Epidermal melanocyte (primary cell): ENCODE measurements at regions not wholly inside any gene's neighbourhood (a gene's known extent, or its start where the extent isn't known, plus 50 kb on each side); places are given as distances from the start of the nearest gene placed in this dataset.

Experiments
- DNase-seq: peaks from one replicate; pipeline ENCODE4 v3.0.0; 2011; ENCODE audit warnings: low spot score; ENCODE audit not compliant: insufficient read length

DNA sequence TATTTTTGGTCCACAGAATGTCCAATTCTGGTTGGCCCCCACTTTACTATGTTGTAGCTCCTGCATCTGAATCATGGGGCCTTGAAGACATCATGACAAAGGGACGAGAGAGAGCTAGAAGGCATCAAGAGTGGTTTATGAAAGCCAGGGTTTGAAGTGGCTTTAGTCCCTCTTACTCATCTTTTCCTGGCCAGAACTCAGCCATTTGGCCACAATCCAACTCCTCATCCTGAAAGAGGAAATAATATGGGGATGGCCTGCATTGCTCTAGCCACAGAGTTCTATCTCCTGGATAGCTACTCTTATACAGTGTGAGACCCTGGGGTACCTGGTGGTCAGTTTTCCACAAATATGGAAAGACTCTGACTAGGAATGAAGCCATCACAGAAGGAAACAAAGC, 418.9 kb downstream of the XPNPEP1 start:
- no peak for DNase-seq

- DNase-seq: no peak
Observed at GRCh38 chr10:109487691-109488090, 435.6 kb downstream of the XPNPEP1 start.

DNA sequence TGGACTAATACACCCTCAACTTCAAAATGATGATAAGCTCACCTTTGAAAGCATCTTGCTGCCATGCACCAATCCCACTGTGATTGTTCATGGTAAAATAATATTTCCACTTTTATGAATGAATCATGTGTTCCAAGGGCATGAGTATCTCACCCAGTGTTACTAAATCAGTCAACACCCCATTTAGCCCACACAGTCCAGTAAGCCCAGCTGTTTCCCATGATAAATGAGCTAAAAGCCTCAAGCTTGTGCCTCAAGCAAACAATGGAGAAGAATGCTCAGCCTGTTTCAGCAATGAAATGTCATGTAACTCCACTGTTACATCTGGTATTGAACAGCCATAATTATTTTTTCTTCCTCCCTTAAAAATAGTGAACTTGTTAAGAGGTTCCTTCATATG, 442.5 kb downstream of the XPNPEP1 start:
- no peak for DNase-seq

GRCh38 chr10:109475711-109476421, 447.4 kb downstream of the XPNPEP1 start:
- no peak for DNase-seq

DNA sequence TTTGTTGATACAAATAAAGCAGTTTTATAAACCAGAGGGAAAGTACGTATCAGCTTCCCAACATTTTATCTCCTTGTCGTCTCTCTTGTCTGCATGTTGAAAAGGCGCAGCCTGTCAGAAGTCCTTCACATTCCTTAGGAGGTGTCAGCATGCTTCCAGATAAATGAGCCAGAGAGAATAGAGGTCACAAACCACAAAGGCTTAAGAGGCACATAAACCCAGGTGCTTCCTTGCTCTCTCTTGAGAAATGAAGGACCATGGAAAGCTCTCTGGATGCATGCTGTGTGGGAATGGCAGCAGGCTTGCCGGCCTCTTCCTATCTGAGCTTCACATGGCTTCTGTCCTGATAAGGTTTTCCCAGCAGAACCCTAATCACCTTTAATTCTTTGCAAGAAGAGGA, 448.5 kb downstream of the XPNPEP1 start:
- DNase-seq: no peak

DNA sequence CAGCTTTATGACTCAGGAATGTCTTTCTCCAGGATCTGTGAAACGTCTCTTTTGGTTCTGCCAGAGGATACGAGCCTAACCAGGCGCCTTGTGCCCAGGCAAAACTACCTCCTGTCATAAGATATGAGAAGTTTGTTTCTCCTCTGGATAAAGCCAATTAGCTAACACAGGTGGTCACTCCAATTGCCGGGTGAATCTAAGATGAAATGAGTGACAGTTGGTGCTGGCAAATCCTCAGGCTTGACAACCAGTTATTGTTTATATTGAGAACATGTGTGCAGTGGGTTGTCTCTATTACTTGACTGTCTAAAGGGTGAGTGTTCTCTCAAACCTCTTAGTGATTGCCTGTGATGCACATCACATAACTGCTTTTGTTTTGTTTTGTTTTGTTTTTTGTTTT, 449.1 kb downstream of the XPNPEP1 start:
- no peak for DNase-seq

- DNase-seq: no peak
Observed at GRCh38 chr10:109467551-109467950, 455.8 kb downstream of the XPNPEP1 start.

DNA sequence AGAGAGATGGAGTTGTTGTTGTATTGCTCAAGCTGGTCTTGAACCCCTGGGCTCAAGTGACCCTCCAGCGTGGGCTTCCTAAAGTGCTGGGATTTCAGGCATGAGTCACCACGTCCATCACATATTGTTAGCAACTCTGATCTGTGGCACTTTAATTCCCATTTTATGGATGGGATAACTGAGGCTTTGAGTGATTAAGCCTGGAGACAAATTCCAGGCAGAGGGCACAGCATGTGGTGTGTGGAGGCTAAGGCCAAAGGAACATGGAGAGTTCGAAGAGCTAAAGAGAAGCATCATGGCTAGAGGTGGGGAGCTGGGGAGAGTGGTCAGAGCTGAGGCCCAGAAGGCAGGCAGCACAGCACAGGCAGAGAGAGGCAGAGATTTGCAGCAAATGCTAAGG, 458.4 kb downstream of the XPNPEP1 start:
- DNase-seq: no peak

GRCh38 chr10:109457302-109457638, 466.0 kb downstream of the XPNPEP1 start:
- DNase-seq: no peak

DNA sequence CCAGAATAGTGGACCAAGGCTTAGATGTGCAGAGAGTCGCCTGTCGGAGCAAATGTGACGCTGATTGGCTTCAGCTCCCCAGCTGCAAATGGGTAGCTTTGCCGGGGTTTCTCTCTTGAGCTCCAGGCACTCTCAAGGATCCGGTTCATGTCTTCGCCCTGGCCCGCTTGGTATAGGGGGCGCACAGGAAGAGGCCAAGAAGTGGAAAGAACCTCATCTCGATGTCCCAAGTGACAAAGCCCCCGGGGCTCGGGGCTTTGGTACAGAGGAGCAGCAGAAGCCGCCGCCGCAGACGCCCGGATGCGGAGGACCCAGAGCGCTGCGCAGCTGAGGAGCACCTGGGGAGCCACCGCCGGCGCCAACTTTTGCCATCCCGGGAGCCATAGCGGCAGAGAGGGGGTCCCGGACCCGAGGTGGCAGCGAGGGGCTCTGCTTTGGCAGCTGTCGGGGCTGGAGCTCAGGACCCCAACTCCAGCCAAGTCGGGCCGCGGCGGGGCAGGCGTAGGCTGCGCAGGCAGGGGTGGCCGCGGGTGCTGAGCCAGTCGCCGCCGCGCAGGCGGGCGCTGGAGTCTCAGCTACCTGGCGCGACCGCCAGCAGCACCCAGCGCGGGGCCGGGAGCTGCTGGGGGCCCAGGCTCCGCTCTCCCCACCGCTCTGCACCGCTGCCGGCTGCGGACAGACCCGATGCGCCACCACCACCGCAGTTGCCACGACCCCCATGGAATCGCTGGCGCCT, 466.6 kb downstream of the XPNPEP1 start:
- no peak for DNase-seq

DNA sequence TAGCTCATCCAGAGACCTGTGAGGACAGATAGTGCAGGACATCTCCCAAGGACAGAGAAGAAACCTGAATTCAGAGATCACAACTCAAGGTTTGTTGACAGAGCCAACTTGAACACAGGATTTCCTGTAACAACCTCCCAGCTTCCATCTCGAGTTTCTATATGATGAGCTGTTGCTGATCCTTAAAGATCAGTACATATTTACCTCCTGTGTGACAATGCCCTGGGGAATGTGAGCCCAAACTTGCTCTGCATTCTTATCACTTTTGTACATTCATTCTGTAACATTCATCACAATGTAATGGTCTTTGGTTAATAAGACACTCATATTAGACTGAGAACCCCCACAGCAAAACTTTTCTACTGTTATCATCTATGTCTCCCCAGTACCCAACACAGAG, 468.6 kb downstream of the XPNPEP1 start:
- no peak for DNase-seq

GRCh38 chr10:109451879-109452278, 471.4 kb downstream of the XPNPEP1 start:
- no peak for DNase-seq

GRCh38 chr10:109450702-109451101, 472.6 kb downstream of the XPNPEP1 start:
- no peak for DNase-seq

GRCh38 chr10:109433434-109433833, 489.9 kb downstream of the XPNPEP1 start:
- no peak for DNase-seq

DNA sequence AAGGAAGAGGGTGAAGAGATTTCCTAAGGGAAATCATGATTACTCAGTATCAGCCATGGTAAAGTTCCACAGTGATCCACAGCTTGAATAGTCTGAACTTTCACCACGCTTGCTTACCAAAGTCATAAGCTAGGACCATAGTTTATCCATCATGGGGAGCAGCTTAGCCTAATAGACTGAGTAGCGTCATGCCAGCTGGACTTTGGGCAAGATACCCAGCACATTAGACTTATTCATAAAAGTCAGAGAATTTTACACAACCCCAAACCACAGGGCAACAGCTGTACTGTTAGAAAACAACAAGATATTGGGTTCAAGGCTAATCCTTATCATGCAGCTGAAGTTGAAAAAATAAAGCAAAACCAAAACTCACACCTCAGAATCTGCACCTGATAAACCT, 491.0 kb downstream of the XPNPEP1 start:
- no peak for DNase-seq

- no peak for DNase-seq
Observed at GRCh38 chr10:109430799-109431198, 492.5 kb downstream of the XPNPEP1 start.

DNA sequence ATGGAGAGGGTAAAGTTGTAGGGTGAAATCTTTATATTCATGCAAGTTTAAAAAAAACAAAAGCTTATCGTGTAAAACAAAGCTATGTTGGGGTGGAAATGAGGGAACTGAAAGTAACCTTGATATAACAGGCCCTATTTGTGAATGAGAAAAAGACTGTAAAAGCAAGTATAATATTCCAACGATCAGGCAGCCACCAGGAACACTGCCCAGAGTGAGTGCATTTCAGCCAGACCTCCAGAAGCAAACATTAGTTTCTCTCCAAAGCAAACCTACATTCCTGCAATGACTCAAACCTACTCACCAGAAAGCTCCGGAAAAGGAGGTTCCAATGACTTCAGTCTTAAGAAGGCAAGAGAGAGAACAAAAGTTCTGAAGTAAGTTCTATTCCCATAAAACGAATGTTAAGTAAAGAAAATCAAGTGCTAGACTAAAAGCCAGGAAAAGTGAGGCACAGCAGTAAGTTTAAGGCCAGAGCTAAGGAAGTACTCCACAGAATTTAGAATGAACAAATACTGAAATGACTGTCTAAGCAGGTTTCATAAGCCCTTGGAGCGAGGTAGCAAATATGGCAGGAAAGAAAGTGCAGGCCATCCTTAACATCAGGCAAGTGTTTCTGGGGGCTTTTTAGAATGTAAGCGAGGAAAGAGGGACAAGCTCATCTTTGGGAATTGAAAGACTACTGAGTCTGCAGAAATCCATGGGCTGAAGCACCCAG, 493.1 kb downstream of the XPNPEP1 start:
- DNase-seq: no peak

GRCh38 chr10:109428775-109429491, 494.4 kb downstream of the XPNPEP1 start:
- DNase-seq: no peak

GRCh38 chr10:109427411-109427810, 495.9 kb downstream of the XPNPEP1 start:
- no peak for DNase-seq

GRCh38 chr10:109426987-109427386, 496.3 kb downstream of the XPNPEP1 start:
- DNase-seq: no peak

- no peak for DNase-seq
Observed at GRCh38 chr10:109418795-109419194, 504.5 kb downstream of the XPNPEP1 start.

GRCh38 chr10:109417803-109418202, 505.5 kb downstream of the XPNPEP1 start:
- DNase-seq: no peak
